ENCODE measurements at regions not wholly inside any gene's neighbourhood (a gene's known extent, or its start where the extent isn't known, plus 50 kb on each side); places are given as distances from the start of the nearest gene placed in this dataset.
A peak's percentile ranks its signal among the peaks of the same experiment; 100 is the strongest.
"Not testable (repeated sequence)": the region's sequence is repeated elsewhere in the genome, so short reads cannot be mapped to it uniquely, and the experiment has no call there.

DNA sequence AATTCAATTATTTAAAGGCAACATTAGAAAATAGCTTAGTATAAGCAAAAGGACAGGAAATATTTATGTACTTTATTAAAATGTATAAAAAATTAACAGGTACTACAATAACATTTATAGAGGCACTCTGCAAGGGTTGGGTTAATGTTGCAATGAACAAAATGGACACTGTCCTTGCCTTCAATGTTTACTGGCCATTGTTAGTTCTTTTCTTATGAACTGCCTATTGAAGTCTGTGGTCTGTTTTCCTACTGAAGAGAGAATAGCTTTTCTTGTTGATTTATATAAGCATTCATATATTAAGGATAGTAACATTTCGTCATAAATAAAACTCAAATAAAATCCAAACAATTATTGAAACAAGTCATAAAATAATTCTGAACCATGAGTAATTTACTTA is 135.3 kb upstream of the BEND6 start:
- Histone ChIP-seq H3K9me3 (ENCODE audit: low read depth) (no peaks in the 10 kb centered on the region), H3K4me3 (no peak overlapping the region), H3K27me3 (no peaks in the 10 kb centered on the region), H3K4me1 (ENCODE audit: low read depth) (peaks cover 38% of the 10 kb centered on the region), H3K27ac (peak overlapping the region; percentile 85), H3K36me3 (no peaks in the 10 kb centered on the region)
- DNase-seq (ENCODE audit: low read depth in 1 of 2, low spot score in 1 of 2), result no peak
- TF ChIP-seq, protein P1, sequence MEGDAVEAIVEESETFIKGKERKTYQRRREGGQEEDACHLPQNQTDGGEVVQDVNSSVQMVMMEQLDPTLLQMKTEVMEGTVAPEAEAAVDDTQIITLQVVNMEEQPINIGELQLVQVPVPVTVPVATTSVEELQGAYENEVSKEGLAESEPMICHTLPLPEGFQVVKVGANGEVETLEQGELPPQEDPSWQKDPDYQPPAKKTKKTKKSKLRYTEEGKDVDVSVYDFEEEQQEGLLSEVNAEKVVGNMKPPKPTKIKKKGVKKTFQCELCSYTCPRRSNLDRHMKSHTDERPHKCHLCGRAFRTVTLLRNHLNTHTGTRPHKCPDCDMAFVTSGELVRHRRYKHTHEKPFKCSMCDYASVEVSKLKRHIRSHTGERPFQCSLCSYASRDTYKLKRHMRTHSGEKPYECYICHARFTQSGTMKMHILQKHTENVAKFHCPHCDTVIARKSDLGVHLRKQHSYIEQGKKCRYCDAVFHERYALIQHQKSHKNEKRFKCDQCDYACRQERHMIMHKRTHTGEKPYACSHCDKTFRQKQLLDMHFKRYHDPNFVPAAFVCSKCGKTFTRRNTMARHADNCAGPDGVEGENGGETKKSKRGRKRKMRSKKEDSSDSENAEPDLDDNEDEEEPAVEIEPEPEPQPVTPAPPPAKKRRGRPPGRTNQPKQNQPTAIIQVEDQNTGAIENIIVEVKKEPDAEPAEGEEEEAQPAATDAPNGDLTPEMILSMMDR (IDR thresholded peaks at IDR 0.05; ENCODE audit: low read depth, low read length), result no peak

DNA sequence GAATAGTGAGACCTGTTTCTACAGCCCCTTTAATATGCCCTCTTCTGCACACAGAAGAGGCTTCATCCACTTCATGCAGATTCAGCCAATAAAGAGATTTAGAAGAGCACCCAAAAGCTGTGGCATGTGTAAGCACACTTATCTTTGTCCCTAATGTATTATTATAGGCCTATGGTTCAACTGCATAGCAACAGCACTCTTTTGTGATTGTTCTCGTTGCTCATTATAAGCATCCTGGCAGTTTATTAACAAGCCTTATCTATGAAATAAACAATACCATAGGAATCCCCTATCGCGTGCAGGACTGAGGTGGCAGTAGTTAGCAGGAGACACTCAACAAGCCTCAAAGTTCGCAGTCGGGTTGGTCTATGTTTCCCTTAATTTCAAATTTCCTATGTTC is 138.5 kb upstream of the BEND6 start:
- H3K27me3 ChIP-seq, result no peaks in the 10 kb centered on the region
- TF ChIP-seq, protein P1 (IDR thresholded peaks at IDR 0.05; ENCODE audit: low read depth, low read length), result no peak
- no peaks in the 10 kb centered on the region for H3K36me3 ChIP-seq
- no peaks in the 10 kb centered on the region for H3K9me3 ChIP-seq (ENCODE audit: low read depth)
- no peak for DNase-seq (ENCODE audit: low read depth in 1 of 2, low spot score in 1 of 2)
- no peak overlapping the region for H3K27ac ChIP-seq
- H3K4me1 ChIP-seq (ENCODE audit: low read depth), result peaks cover 46% of the 10 kb centered on the region
- no peak overlapping the region for H3K4me3 ChIP-seq

DNA sequence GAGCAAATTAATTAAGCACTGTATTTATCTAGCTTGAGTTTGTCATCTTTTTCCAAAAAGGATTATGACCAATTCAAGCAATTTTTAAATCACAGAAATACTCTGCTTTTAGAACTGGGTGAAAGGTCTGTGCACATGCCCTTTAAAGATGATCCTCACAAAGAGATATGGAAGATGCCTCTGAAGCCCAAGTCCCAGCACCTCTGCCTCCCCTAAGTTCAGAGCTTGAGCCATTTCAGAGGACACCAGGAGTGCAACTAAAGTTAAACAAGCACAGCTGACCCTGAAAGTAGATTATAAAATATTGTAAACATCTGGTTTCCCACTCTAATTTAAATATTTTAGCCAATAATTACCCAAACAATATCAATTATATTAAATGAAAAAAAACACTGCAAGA is 139.5 kb upstream of the BEND6 start:
- Histone ChIP-seq H3K36me3 (no peaks in the 10 kb centered on the region), H3K4me3 (no peak overlapping the region), H3K4me1 (ENCODE audit: low read depth) (peaks cover 37% of the 10 kb centered on the region), H3K27ac (no peak overlapping the region), H3K9me3 (ENCODE audit: low read depth) (no peaks in the 10 kb centered on the region), H3K27me3 (no peaks in the 10 kb centered on the region)
- TF ChIP-seq, protein P1 (IDR thresholded peaks at IDR 0.05; ENCODE audit: low read depth, low read length), result no peak
- no peak for DNase-seq (ENCODE audit: low read depth in 1 of 2, low spot score in 1 of 2)

DNA sequence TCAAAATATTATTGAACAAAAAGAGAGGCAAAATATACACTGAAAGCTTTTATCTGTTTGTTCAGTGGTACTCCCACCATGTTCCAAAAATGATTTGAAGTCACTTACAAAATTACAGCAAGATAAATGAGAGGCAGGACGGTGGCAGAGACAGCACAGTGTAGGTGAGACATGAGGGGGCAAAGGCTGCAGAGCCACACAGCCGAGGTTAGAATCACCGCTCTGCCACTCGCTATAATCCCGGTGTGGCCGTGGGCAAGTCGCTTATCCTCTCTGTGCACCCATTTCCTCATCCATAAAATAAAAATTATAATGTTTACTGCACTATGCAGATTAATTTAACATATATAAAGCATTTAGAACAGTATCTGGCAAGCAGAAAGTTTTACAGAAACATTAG is 140.1 kb upstream of the BEND6 start:
- Histone ChIP-seq H3K27ac (peak overlapping the region; percentile 77), H3K9me3 (ENCODE audit: low read depth) (no peaks in the 10 kb centered on the region), H3K4me1 (ENCODE audit: low read depth) (peaks cover 31% of the 10 kb centered on the region), H3K4me3 (no peak overlapping the region), H3K36me3 (no peaks in the 10 kb centered on the region), H3K27me3 (no peaks in the 10 kb centered on the region)
- DNase-seq (ENCODE audit: low read depth in 1 of 2, low spot score in 1 of 2), result no peak
- TF ChIP-seq, protein P1 (IDR thresholded peaks at IDR 0.05; ENCODE audit: low read depth, low read length), result no peak

DNA sequence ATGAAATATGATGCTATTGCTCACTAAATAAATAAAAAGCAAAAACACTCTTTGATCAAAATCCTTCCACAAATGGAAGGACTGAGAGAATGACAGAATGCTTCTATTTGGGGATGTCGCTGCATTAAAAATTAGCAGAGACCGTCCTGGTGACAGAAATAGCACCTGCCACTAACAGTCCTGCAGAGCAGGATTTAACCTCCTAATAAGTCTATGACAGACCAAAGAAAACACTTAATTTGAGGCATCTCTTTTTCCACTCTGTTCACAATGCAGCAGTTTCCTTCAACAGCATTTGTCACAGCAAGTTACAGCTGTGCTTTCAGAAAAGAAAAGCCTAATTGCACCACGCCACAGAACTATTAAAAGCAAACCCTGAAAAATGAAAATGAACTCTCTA is 140.6 kb upstream of the BEND6 start:
- peak overlapping the region; percentile 77 for H3K27ac ChIP-seq
- no peaks in the 10 kb centered on the region for H3K9me3 ChIP-seq (ENCODE audit: low read depth)
- no peak for DNase-seq (ENCODE audit: low read depth in 1 of 2, low spot score in 1 of 2)
- H3K4me3 ChIP-seq, result no peak overlapping the region
- H3K36me3 ChIP-seq, result no peaks in the 10 kb centered on the region
- no peaks in the 10 kb centered on the region for H3K27me3 ChIP-seq
- peaks cover 29% of the 10 kb centered on the region for H3K4me1 ChIP-seq (ENCODE audit: low read depth)
- TF ChIP-seq, protein P1 (IDR thresholded peaks at IDR 0.05; ENCODE audit: low read depth, low read length), result no peak

DNA sequence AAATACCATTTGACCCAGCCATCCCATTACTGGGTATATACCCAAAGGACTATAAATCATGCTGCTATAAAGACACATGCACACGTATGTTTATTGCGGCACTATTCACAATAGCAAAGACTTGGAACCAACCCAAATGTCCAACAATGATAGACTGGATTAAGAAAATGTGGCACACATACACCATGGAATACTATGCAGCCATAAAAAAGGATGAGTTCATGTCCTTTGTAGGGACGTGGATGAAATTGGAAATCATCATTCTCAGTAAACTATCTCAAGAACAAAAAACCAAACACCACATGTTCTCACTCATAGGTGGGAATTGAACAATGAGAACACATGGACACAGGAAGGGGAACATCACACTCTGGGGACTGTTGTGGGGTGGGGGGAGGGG is 142.1 kb upstream of the BEND6 start:
- not testable (repeated sequence) for H3K36me3 ChIP-seq; DNase-seq (ENCODE audit: low read depth in 1 of 2, low spot score in 1 of 2); H3K4me3 ChIP-seq; H3K27me3 ChIP-seq; H3K27ac ChIP-seq; H3K9me3 ChIP-seq (ENCODE audit: low read depth)
- H3K4me1 ChIP-seq (ENCODE audit: low read depth), result peaks cover 32% of the 10 kb centered on the region

Data from cardiac muscle cell (in vitro differentiated cells and primary cell).